ENCODE measurements at regions not wholly inside any gene's neighbourhood (a gene's known extent, or its start where the extent isn't known, plus 50 kb on each side); places are given as distances from the start of the nearest gene placed in this dataset.

DNA sequence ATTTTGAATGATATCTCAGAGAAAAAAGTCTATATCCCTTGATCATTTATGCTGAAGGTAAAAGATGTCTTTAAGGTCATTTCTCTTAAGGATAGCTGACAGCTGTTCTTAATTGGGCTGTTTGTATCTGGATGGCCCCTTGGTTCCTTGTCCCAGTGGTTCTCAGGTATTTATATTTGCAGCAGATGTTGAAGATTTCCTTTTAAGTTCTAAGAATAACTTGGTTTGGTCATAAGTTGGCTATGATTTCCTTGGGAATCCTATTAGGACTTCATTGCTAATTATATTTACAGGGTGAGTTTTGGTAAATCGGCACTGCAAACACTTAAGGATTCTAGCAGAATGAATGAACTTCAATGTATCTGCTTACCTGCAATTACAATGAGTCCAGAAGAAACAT, 460.4 kb upstream of the SGO1 start:
- TF ChIP-seq, protein P1, sequence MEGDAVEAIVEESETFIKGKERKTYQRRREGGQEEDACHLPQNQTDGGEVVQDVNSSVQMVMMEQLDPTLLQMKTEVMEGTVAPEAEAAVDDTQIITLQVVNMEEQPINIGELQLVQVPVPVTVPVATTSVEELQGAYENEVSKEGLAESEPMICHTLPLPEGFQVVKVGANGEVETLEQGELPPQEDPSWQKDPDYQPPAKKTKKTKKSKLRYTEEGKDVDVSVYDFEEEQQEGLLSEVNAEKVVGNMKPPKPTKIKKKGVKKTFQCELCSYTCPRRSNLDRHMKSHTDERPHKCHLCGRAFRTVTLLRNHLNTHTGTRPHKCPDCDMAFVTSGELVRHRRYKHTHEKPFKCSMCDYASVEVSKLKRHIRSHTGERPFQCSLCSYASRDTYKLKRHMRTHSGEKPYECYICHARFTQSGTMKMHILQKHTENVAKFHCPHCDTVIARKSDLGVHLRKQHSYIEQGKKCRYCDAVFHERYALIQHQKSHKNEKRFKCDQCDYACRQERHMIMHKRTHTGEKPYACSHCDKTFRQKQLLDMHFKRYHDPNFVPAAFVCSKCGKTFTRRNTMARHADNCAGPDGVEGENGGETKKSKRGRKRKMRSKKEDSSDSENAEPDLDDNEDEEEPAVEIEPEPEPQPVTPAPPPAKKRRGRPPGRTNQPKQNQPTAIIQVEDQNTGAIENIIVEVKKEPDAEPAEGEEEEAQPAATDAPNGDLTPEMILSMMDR (IDR thresholded peaks at IDR 0.05), result no peak
- no peak for TF ChIP-seq POLR2A (IDR thresholded peaks at IDR 0.05)
